MM.1S (cell line): ENCODE measurements at regions not wholly inside any gene's neighbourhood (a gene's known extent, or its start where the extent isn't known, plus 50 kb on each side); places are given as distances from the start of the nearest gene placed in this dataset.

Experiments
- DNase-seq: peaks from one replicate; pipeline ENCODE4 v3.0.0-alpha.2; 2015
- H2AFZ ChIP-seq: fragments of 300-600 bp; sonication (generic); 2 replicates; pipeline ENCODE4 v1.6.0; 2016; ENCODE audit warnings: antibody characterized with exemption, low read length
- H3F3A ChIP-seq: fragments of 300-600 bp; sonication (generic); 2 replicates; pipeline ENCODE4 v1.6.1; 2016; ENCODE audit warnings: mild to moderate bottlenecking, antibody characterized with exemption, low read length, moderate library complexity, mixed read lengths; ENCODE audit not compliant: insufficient read depth
- H3K27ac ChIP-seq: fragments of 300-600 bp; sonication (generic); 2 replicates; pipeline ENCODE4 v1.5.1; 2016; ENCODE audit warnings: mild to moderate bottlenecking, low read length
- H3K27me3 ChIP-seq: fragments of 300-600 bp; sonication (generic); replicated peaks from 2 replicates; pipeline ENCODE4 v1.6.0; 2016; ENCODE audit warnings: low read length; ENCODE audit not compliant: insufficient read depth
- H3K36me3 ChIP-seq: fragments of 300-600 bp; sonication (generic); replicated peaks from 2 replicates; pipeline ENCODE4 v1.6.1; 2016; ENCODE audit warnings: mild to moderate bottlenecking, low read length, mixed read lengths; ENCODE audit not compliant: insufficient read depth
- H3K4me1 ChIP-seq: fragments of 300-600 bp; sonication (generic); 2 replicates; pipeline ENCODE4 v1.6.1; 2016; ENCODE audit warnings: low read length, mixed read lengths
- H3K4me2 ChIP-seq: fragments of 300-600 bp; sonication (generic); 2 replicates; pipeline ENCODE4 v1.6.0; 2016; ENCODE audit warnings: low read depth, low read length
- H3K4me3 ChIP-seq: fragments of 300-600 bp; sonication (generic); 2 replicates; pipeline ENCODE4 v1.5.1; 2016; ENCODE audit warnings: low read length, mixed read lengths
- H3K79me2 ChIP-seq: fragments of 300-600 bp; sonication (generic); 2 replicates; pipeline ENCODE4 v1.6.1; 2016; ENCODE audit warnings: mixed run types, low read length, mixed read lengths
- H3K9ac ChIP-seq: fragments of 300-600 bp; sonication (generic); 2 replicates; pipeline ENCODE4 v1.6.1; 2016; ENCODE audit warnings: low read length, mixed read lengths
- H3K9me2 ChIP-seq: fragments of 300-600 bp; sonication (generic); replicated peaks from 2 replicates; pipeline ENCODE4 v1.6.1; 2016; ENCODE audit warnings: mild to moderate bottlenecking, low read length, mixed read lengths; ENCODE audit not compliant: insufficient read depth
- H3K9me3 ChIP-seq: fragments of 300-600 bp; sonication (generic); replicated peaks from 2 replicates; pipeline ENCODE4 v1.6.1; 2016; ENCODE audit warnings: mild to moderate bottlenecking, low read length, mixed read lengths; ENCODE audit not compliant: insufficient read depth
- H4K20me1 ChIP-seq: fragments of 300-600 bp; sonication (generic); 2 replicates; pipeline ENCODE4 v1.6.1; 2016; ENCODE audit warnings: mild to moderate bottlenecking, low read length, moderate library complexity, mixed read lengths; ENCODE audit not compliant: insufficient read depth
- CTCF ChIP-seq: fragments of 300-600 bp; sonication (generic); IDR thresholded peaks from 2 replicates; pipeline ENCODE4 v1.5.1; 2016; ENCODE audit warnings: antibody characterized with exemption, low read length, mixed read lengths
- EZH2 ChIP-seq: fragments of 300-600 bp; sonication (generic); optimal IDR thresholded peaks from 2 replicates; pipeline ENCODE3; 2017; ENCODE audit warnings: low read depth, mild to moderate bottlenecking, antibody characterized with exemption, low read length, mixed read lengths
- EZH2phosphoT487 ChIP-seq: fragments of 300-600 bp; sonication (generic); IDR thresholded peaks from 2 replicates; pipeline ENCODE4 v1.6.1; 2018; ENCODE audit warnings: antibody characterized with exemption, low read length

DNA sequence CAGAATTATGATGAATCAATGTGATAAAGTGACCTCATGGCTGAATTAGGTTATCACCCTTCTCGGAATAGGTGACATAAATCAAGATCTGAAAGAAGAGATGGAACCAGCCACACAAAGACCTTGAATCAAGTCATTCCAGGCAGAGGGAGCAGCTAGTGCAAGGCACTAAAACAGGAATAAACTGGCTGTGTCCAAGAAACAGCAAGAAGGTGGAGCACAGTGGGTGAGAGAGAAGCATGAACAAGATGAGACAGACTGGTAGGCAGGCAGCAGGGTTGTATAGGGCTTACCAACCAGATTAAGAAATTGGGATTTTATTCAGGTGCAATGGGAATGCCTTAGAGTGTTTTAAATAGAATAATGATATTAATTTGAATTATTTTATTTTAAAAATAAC is 470.3 kb downstream of the PCDH20 start:
- Histone ChIP-seq H3K4me2 (no peak overlapping the region), H3K4me3 (no peak overlapping the region), H4K20me1 (no peaks in the 10 kb centered on the region), H3K9ac (no peak overlapping the region), H2AFZ (no peak overlapping the region), H3K4me1 (no peaks in the 10 kb centered on the region), H3K9me3 (no peaks in the 10 kb centered on the region), H3K9me2 (no peaks in the 10 kb centered on the region), H3F3A (no peaks in the 10 kb centered on the region), H3K36me3 (no peaks in the 10 kb centered on the region), H3K27ac (no peak overlapping the region), H3K27me3 (no peaks in the 10 kb centered on the region), H3K79me2 (no peaks in the 10 kb centered on the region)
- TF ChIP-seq CTCF (no peak), EZH2 (no peak), EZH2phosphoT487 (no peak)
- no peak for DNase-seq

GRCh38 chr13:60944863-60945262 is 470.8 kb downstream of the PCDH20 start:
- Histone ChIP-seq H3F3A (no peaks in the 10 kb centered on the region), H3K4me2 (no peak overlapping the region), H2AFZ (no peak overlapping the region), H3K9me2 (no peaks in the 10 kb centered on the region), H3K9ac (no peak overlapping the region), H3K27ac (no peak overlapping the region), H3K9me3 (no peaks in the 10 kb centered on the region), H3K27me3 (no peaks in the 10 kb centered on the region), H3K79me2 (no peaks in the 10 kb centered on the region), H3K4me3 (no peak overlapping the region), H3K4me1 (no peaks in the 10 kb centered on the region), H4K20me1 (no peaks in the 10 kb centered on the region), H3K36me3 (no peaks in the 10 kb centered on the region)
- DNase-seq = no peak
- TF ChIP-seq EZH2phosphoT487 (no peak), EZH2 (no peak), CTCF (no peak)

DNA sequence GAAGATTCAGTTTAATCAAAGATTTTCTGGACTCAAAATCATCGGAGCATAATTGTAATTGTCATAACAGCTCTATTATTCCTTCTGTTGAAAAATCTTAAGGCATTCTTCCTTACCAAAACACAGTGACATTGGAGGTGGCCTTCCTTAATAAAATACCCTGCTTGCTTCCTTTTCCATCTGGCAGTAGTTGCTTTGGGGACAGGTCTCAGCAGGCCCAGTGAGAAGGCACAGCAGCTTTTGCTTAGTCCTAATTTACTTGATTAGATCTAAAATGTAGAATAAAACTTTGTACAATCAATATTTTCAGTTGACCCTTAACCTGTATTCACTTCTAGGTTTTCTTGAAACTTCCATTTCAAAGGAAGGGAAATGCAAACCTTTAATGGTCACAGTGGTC is 471.6 kb downstream of the PCDH20 start:
- TF ChIP-seq CTCF (no peak), EZH2 (no peak), EZH2phosphoT487 (no peak)
- no peak overlapping the region for H3K4me2 ChIP-seq
- no peaks in the 10 kb centered on the region for H3K36me3 ChIP-seq
- H3K79me2 ChIP-seq = no peaks in the 10 kb centered on the region
- H3K9me3 ChIP-seq = no peaks in the 10 kb centered on the region
- no peaks in the 10 kb centered on the region for H4K20me1 ChIP-seq
- H3K27me3 ChIP-seq = no peaks in the 10 kb centered on the region
- no peak overlapping the region for H3K27ac ChIP-seq
- no peaks in the 10 kb centered on the region for H3K4me1 ChIP-seq
- H2AFZ ChIP-seq = no peak overlapping the region
- H3K4me3 ChIP-seq = no peak overlapping the region
- H3F3A ChIP-seq = no peaks in the 10 kb centered on the region
- no peak for DNase-seq
- H3K9ac ChIP-seq = no peak overlapping the region
- no peaks in the 10 kb centered on the region for H3K9me2 ChIP-seq

DNA sequence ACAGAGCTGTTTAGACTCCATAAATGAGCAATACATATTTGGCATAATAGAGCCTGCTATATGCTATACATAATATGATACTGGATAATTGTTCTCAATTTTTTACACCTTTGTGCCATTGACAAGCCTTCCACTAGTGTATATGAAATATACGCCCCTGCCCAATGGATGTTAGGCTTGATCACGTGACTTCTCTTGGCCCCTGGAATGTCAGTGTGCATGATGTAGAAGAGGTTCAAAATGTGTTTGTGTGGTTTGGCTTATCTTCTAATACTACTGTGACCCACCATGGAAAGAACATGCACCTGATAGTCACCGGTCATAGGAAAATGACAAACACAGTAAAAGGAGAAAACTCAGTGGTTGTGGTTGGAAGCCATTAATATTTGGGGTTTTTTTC is 479.4 kb downstream of the PCDH20 start:
- Histone ChIP-seq H3K27ac (no peak overlapping the region), H2AFZ (no peak overlapping the region), H4K20me1 (no peaks in the 10 kb centered on the region), H3K9me3 (no peaks in the 10 kb centered on the region), H3K9ac (no peak overlapping the region), H3K4me1 (no peaks in the 10 kb centered on the region), H3K4me2 (no peak overlapping the region), H3K9me2 (no peaks in the 10 kb centered on the region), H3K4me3 (no peak overlapping the region), H3F3A (no peaks in the 10 kb centered on the region), H3K36me3 (no peaks in the 10 kb centered on the region), H3K27me3 (no peaks in the 10 kb centered on the region), H3K79me2 (no peaks in the 10 kb centered on the region)
- no peak for TF ChIP-seq CTCF
- no peak for TF ChIP-seq EZH2phosphoT487
- TF ChIP-seq EZH2 = no peak
- no peak for DNase-seq
